ENCODE measurements at regions not wholly inside any gene's neighbourhood (a gene's known extent, or its start where the extent isn't known, plus 50 kb on each side); places are given as distances from the start of the nearest gene placed in this dataset.

DNA sequence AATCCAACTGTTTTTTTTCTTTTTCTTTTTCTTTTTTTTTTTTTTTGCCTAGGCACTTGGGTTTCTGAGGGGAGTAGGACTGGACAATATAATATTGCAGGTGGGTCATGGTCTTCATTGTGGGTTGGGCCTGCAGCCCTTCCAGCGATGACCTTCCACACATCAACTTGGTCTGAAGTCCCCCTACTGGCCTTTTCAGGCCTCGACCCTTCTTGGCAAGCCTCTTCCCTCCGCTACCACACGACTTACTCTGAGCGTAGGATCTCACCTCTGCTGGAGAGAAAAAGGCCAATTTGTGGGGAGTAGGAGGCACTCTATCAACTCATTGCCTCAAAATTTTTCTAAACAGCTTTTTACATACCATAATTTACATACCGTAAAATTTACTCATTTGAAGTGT is 51.1 kb upstream of the GRIK3 start:
- Mint-ChIP-seq H3K27me3 (ENCODE audit: low read depth) (peaks cover 30% of the 10 kb centered on the region), H3K4me1 (no peaks in the 10 kb centered on the region), H3K36me3 (no peaks in the 10 kb centered on the region), H3K9me3 (no peaks in the 10 kb centered on the region), H3K27ac (no peak overlapping the region), H3K4me3 (no peak overlapping the region)
- TF ChIP-seq, protein P1, sequence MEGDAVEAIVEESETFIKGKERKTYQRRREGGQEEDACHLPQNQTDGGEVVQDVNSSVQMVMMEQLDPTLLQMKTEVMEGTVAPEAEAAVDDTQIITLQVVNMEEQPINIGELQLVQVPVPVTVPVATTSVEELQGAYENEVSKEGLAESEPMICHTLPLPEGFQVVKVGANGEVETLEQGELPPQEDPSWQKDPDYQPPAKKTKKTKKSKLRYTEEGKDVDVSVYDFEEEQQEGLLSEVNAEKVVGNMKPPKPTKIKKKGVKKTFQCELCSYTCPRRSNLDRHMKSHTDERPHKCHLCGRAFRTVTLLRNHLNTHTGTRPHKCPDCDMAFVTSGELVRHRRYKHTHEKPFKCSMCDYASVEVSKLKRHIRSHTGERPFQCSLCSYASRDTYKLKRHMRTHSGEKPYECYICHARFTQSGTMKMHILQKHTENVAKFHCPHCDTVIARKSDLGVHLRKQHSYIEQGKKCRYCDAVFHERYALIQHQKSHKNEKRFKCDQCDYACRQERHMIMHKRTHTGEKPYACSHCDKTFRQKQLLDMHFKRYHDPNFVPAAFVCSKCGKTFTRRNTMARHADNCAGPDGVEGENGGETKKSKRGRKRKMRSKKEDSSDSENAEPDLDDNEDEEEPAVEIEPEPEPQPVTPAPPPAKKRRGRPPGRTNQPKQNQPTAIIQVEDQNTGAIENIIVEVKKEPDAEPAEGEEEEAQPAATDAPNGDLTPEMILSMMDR (IDR thresholded peaks at IDR 0.05; ENCODE audit: unreplicated experiment) = no peak
- no peak for DNase-seq (ENCODE audit: low spot score in 2 of 2, unreplicated experiment in 2 of 2)

DNA sequence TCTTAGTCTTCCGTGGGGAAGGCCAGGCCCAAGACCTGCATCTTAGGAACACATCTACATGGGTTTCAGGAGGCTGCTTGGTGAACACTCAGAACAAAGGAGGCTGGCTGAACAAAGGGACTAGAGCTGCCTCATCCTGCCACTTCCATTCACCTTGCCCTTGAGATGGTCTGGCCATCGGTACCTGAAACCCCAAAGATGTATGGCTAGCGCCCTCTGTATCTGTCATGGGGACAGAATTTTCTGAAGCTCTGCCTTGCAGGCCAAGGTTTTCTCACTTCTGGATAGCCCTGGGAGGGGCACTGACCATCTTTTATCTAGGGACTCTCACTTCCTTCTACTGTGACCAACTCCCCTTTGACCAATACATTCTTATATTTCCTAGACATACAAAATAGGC is 55.4 kb upstream of the GRIK3 start:
- no peak overlapping the region for H3K4me3 Mint-ChIP-seq
- no peaks in the 10 kb centered on the region for H3K9me3 Mint-ChIP-seq
- TF ChIP-seq, protein P1 (IDR thresholded peaks at IDR 0.05; ENCODE audit: unreplicated experiment) = no peak
- no peaks in the 10 kb centered on the region for H3K36me3 Mint-ChIP-seq
- no peaks in the 10 kb centered on the region for H3K4me1 Mint-ChIP-seq
- no peak for DNase-seq (ENCODE audit: low spot score in 2 of 2, unreplicated experiment in 2 of 2)
- no peak overlapping the region for H3K27ac Mint-ChIP-seq
- H3K27me3 Mint-ChIP-seq (ENCODE audit: low read depth) = peaks cover 51% of the 10 kb centered on the region

DNA sequence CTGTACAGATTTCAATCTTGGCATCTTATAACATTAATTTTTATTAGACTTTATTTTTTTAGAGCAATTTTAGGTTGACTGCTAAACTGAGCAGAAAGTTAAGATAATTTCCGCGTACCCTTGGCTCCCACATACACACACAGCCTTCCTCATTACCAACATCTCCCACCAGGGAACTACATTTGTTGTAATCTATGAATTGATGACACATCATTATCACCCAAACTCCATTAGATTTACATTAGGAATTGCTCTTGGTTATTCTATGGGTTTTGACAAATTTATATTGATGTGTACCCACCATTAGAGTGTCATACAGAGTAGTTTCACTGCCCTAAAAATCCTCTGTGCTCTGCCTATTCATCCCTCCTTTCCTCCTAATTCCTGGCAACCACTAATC is 56.4 kb upstream of the GRIK3 start:
- Mint-ChIP-seq H3K4me1 (no peaks in the 10 kb centered on the region), H3K4me3 (no peak overlapping the region), H3K36me3 (no peaks in the 10 kb centered on the region)

DNA sequence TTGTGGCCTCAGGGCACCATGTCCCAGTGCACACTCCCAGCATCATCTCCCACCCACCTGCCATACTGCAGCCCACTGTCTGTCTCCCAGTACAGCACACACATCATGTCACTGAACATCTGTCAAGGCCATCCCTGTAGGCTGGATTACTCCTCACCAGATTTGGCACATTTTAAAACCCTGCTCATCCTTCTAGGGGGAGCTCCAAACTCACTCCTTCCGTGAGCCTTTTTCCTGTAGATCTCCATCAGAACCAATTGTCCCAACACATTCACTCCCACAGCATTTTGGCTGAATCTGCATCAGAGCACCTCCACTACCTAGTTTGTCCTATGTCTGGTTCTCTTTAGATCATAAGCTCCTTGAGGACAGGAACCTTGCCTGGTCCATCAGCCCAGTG is 58.6 kb upstream of the GRIK3 start:
- Mint-ChIP-seq H3K27me3 (ENCODE audit: low read depth) (peaks cover 50% of the 10 kb centered on the region), H3K27ac (no peak overlapping the region), H3K36me3 (no peaks in the 10 kb centered on the region), H3K9me3 (no peaks in the 10 kb centered on the region), H3K4me1 (peaks cover 2% of the 10 kb centered on the region), H3K4me3 (no peak overlapping the region)
- no peak for DNase-seq (ENCODE audit: low spot score in 2 of 2, unreplicated experiment in 2 of 2)
- TF ChIP-seq, protein P1 (IDR thresholded peaks at IDR 0.05; ENCODE audit: unreplicated experiment) = no peak

More for the DNA sequence above, 56.4 kb upstream of the GRIK3 start:
- Mint-ChIP-seq H3K27ac (no peak overlapping the region), H3K27me3 (ENCODE audit: low read depth) (peaks cover 53% of the 10 kb centered on the region), H3K9me3 (no peaks in the 10 kb centered on the region)
- TF ChIP-seq, protein P1 (IDR thresholded peaks at IDR 0.05; ENCODE audit: unreplicated experiment) = no peak
- no peak for DNase-seq (ENCODE audit: low spot score in 2 of 2, unreplicated experiment in 2 of 2)

DNA sequence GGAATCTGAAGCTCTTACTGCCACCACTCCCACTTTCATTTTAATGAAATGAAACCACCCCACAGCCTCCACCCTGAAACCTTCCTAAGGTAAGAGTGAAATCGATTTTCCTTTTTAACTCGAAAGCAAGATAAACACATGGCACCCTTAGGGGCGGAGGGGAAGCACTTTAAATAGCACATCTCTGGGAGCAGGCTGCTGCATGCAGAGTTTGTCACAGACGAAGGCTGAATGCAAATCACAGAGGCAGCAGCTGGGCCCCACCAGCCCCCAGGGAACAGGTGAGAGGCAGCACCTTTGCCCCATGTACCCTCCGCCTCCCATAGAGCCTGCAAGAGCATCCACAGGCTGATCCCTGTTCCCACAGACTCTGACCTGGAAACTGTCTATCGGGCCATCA is 60.0 kb upstream of the GRIK3 start:
- TF ChIP-seq, protein P1 (IDR thresholded peaks at IDR 0.05; ENCODE audit: unreplicated experiment) = no peak
- H3K27ac Mint-ChIP-seq = no peak overlapping the region
- no peak for DNase-seq (ENCODE audit: low spot score in 2 of 2, unreplicated experiment in 2 of 2)
- H3K9me3 Mint-ChIP-seq = no peaks in the 10 kb centered on the region
- peaks cover 50% of the 10 kb centered on the region for H3K27me3 Mint-ChIP-seq (ENCODE audit: low read depth)
- H3K36me3 Mint-ChIP-seq = no peaks in the 10 kb centered on the region
- H3K4me3 Mint-ChIP-seq = no peak overlapping the region
- peaks cover 8% of the 10 kb centered on the region for H3K4me1 Mint-ChIP-seq

DNA sequence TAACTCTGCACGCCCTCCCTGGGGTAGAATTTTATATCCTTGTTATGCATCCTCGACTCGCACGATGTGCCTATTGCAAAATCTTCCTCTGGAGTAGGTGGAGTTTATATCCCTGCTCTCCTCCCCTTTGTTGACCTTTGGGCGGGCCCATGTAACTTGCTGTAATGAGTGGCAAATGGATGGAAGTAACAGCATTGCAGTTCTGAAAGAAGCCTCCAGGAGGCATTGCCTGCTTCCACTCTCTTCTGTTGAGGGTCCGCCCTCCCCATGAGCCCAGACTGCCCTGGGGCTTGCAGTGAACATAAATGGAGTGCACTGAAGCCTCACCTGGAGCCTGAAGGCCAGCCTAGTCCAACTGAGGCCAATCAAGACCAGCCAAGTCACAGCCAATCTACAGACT is 62.2 kb upstream of the GRIK3 start:
- DNase-seq (ENCODE audit: low spot score in 2 of 2, unreplicated experiment in 2 of 2) = no peak
- Mint-ChIP-seq H3K9me3 (no peaks in the 10 kb centered on the region), H3K4me3 (no peak overlapping the region), H3K4me1 (peaks cover 8% of the 10 kb centered on the region), H3K27ac (no peak overlapping the region), H3K36me3 (no peaks in the 10 kb centered on the region), H3K27me3 (ENCODE audit: low read depth) (peaks cover 38% of the 10 kb centered on the region)
- TF ChIP-seq, protein P1 (IDR thresholded peaks at IDR 0.05; ENCODE audit: unreplicated experiment) = peak; percentile 21
